ENCODE measurements at regions not wholly inside any gene's neighbourhood (a gene's known extent, or its start where the extent isn't known, plus 50 kb on each side); places are given as distances from the start of the nearest gene placed in this dataset.

DNA sequence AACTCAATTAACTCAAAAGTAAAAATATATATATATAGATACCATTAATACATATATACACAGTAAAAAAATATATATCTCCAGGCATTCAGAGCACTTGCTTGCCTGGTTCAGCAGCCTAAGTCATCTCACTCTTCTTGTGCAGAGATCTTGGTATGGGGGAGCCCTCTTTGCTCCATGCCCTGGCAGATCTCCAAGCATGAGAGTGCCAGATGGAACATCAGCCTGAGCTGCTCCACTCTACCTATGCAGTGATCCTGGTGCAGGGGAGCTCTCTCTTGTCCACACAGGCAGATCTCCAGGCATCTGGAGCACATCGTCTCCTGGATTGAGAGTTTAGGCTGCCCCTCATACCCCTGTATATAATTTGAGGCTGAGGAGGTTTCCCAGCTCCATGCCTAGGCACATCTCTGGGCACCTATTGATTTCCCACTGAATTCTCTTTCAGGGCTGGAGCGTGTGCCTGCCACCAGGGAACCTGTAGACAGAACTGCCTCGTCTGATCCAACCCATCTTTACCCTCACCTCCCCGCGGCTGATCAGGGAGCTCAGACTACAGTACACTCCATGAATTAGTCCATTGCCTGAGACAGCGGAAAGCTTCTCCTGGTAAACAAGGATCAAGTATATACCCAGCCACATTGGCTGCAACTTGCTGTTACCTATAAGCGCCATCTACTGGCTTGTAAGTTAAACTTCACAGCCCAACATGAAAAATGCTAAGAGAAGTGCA lies 342.4 kb upstream of the GRIA1 start:
- peak; percentile 44 for DNase-seq

DNA sequence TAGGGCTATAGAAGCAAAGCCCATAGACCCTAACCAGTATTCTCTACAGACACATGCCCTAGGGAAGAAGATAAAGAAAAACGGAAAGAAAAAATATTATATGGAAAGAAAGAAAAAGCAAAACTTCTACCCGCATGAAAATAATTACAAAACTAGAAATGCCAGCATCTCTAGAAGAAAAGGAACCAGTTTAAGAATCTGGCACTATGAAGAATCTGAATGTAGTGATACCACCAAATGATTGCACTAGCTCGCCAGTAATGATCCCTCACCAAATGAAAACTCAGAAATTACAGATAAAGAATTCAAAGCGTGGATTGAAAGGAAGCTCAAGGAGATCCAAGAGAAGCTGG lies 341.9 kb upstream of the GRIA1 start:
- DNase-seq = no peak

DNA sequence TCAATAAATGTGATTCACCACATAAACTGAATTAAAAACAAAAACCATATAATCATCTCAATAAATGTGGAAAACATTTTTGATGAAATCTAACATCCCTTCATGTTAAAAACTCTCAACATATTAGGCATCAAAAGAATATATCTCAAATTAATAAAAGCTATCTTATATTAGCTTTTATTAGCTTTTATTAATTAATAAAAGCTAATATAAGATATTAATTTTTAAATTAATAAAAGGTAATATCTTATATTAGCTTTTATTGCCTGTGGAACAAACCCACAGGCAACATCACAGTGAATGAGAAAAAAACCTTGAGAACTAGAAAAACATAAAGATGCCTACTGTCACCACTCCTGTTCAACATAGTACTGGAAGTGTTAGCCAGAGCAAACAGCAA lies 338.9 kb upstream of the GRIA1 start:
- no peak for DNase-seq

DNA sequence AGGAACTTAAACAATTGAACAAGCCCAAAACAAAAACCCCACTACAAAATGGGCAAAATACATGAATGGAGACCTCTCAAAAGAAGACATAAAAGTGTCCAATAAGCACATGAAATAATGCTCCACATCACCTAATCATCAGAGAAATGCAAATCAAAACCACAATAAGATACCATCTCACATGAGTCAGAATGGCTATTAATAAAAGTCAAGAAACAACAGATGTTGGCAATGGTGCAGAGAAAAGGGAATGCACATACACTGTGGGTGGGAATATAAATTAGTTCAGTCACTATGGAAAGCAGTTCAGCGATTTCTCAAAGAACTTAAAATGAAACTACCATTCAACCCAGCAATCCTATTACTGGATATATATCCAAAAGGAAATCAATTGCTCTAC lies 337.4 kb upstream of the GRIA1 start:
- DNase-seq = peak; percentile 5

DNA sequence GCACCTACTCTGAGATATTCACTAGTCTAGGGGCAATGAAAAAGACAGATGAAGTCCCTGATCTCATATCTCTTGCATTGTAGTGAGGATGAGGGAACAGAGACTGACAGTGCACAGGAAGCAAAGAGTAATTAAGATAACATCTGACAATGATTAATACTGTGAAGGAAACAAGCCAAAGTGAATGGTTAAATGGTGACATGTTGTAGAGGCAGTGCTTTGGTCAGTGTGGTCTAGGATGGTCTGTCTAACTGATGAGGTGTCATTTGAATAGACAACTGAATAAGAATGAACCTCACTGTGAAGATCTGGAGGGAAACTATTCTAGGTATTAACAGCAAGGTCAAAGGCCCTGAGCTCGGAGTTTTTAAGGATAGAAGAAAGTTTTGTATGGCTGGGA lies 333.3 kb upstream of the GRIA1 start:
- peak; percentile 49 for DNase-seq

DNA sequence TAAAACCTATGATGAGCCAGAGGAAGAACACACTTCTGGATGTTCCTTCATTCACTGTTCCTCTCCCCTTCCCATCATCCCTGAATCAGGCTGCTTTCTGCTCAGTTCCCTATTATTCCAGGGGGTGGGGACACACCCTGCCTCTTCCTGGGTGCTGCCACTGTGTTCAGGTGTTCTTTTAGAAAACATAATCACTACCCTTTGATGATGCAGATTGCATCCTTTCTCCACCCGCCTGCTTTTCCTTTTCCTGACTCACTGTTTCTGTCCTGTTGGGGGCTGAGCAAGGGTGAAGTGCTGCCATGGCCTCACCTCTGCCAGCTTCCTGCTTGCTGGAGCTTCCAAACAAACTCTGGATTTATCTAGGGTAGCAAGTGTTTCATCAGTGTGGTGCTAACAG lies 331.9 kb upstream of the GRIA1 start:
- no peak for DNase-seq

DNA sequence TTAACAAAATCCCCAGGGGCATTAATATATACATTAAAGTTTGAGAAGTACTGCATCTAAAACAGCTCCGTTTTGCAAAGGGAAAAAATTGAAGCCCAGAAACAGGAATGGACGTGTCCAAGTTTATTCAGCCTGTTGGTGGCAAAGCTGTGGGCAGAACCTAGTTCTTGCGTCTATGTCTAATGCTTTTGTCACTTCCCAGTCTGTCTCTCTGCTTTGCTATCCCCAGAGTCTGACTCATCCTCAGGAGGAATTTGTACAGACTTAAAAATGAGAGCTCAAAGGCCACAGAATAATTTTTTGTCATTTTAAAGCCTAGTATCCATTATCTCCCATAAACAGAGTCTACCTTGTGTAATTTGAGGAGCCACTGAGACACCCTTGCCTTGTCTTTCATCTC lies 330.9 kb upstream of the GRIA1 start:
- DNase-seq = peak; percentile 6

DNA sequence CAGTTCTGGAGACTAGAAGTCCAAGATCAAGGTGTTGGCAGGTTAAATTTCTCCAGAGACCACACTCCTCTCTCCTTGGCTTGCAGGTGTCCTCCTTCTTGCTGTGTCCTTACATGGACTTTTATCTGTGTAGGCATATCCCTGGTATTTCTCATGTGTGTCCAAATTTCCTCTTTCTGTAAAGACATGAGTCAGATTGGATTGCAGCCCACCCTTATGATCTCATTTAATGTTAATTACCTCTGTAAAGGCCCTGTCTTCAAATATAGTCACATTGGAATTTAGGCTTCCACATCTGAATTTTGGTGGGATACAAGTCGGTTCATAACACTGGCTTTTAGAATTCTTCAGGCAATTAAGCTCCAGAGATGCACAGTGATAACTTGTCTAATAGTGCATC lies 322.2 kb upstream of the GRIA1 start:
- no peak for DNase-seq

DNA sequence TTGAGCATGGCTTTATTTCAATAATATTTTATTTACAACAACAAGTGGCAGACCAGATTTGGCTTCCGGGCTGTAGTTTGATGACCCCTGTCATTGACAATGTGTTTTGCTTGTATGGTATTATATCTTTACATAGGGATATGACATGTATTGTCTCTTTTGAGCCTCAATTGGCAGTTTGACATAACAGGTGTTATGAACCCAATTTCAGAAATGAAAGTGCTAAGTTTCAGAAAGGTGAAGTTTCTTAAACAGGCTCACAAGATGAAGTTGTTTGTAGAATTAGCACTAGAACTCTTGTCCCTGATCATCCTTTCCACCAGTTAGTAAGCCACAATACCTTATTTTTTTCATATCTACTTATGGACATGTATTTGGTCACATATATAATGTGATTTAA lies 303.0 kb upstream of the GRIA1 start:
- DNase-seq = no peak

DNA sequence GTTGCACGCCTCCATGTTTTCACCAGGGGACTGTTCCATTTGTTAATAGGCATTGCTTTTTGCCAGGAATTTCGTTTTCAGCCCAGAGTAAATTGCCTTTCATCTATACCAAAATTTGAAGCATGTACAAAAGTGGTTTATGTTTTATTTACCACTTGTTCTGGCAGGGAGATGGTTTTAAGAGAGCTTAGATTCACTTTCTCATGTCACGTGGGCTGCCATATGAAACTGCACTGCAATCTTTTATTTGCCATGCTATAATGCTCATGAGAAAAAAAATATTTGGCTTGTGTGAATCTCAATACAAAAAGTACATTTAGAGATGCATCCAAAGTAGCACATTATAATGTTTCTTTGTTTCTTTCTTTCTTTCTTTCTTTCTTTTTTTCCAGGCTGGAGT lies 284.1 kb upstream of the GRIA1 start:
- DNase-seq = no peak

DNA sequence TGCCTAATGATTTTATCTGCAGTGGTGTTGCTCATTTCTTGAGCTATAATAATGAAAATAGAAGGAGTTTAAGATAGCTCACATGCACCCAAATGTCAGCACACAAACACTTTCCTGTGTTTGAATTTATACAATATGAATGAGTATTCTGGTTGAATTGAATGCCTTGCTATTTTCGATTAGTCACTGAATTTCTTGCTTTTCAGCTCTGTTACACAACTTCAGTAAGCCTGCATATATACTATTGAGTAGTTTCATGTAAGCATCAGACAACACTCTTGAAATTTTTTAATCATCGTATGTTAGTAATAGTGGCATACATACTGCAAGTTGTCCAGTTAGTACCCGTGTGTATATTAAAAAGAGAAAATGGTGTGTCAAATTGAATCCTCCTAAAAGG lies 281.5 kb upstream of the GRIA1 start:
- no peak for DNase-seq

DNA sequence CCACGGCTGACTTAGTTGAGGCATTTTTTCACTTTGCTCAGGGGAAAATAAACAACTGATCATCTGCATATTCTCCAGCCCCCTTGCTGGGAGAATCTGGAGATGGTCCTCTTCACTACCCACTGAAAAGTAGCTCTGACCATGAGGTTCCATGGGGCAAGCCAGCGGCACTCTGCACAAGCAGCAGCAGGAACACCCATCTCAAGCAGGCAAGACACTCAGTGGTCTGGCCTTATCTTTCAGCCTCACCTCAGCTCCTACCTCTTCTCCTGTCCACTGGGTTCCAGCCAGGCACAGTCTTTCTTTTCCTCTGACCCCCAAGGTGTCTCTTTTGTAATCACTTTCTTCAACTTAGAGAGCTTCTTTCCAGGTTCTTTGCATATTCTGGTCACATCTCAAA lies 280.8 kb upstream of the GRIA1 start:
- DNase-seq = no peak

DNA sequence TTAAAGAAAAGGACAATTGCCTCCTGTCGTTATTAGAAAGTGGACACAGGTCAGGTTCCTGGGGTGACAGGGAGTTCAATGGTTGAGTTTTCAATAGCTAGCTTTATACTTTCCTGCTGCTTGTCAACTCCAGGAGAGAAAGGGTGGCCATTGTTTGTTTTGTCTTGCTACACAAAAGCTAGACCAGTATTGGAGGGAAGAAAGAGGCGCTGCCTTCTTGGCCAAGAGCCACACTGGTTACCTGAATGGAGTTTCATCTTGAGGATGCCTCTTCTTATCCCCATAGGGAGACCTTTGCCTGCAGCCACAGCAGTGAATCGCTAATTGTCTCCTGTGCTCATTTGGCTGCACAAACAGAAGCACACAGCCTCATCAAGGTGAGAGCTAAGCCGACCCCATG lies 279.4 kb upstream of the GRIA1 start:
- DNase-seq = no peak

DNA sequence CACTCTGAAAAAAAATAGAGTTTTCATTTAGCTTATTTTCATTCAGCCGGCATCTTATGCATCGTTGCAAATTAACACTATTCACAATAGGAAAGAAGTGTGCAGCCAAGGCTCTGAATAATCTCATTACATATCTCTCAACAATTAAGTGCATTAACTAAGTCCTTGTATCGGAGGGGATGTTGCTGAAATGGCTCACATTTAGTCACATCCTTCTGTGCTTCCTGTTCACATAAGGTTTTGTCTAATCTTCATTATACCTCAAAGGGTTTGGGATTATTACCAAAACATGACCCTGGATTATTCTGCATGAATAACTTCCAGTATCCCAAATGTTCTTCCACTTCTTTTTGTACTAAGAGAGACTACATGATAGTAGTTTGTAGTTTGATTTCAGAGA lies 278.0 kb upstream of the GRIA1 start:
- no peak for DNase-seq

DNA sequence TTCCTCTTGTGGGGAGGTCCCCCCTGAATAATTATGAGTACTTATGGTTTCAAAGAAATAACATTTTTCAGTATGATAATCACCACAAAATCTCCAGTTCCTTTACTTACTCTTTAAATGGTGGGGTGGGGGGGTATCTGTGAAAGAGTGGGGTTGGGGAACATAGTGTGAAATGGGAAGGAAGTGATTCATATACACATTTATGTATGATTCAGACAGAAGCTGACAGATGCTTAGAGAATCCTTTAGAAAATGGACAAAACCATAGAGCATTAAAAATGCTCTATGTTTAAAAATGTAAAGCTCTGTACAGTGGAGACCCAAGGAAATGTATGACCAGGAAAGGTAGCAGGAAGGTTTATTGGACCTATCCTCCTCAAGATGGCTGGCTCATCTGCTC lies 267.5 kb upstream of the GRIA1 start:
- DNase-seq = no peak

DNA sequence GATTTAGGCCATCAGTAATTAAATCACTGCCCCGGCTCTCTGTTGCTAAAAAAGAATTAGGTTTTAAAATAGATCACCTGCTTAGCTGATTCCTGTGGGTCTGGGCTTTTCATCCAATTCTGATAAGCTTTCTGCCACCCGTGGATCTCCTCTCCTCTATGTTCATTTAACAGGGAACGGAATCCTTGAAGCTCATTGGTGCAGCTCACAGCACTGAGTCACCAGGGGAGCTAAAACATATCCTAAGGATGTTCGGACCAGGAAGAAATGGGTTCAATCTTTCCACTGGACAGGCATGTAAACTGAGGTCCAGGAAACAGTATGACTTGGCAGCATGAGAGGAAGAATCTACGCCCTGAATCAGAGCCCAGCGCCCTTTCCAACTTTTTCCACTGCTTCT lies 267.1 kb upstream of the GRIA1 start:
- no peak for DNase-seq

DNA sequence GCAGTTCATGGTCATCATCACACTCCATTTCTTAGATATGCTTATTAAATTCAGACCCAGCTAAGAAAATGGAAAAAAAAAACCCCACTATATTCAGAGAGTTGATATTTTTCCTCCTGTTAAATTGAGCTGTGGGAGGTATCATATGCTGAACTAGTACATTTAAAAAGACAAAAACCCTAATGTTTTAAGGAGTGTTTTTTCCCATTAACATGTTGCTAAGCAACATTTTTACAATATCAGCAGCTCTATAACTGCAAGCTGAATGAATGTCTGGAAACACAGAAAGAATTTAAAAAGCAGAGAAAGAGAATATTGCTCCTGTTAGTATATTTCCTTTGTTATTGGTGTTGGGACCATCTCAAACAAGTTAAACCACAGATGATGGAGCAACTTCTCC lies 265.8 kb upstream of the GRIA1 start:
- no peak for DNase-seq

DNA sequence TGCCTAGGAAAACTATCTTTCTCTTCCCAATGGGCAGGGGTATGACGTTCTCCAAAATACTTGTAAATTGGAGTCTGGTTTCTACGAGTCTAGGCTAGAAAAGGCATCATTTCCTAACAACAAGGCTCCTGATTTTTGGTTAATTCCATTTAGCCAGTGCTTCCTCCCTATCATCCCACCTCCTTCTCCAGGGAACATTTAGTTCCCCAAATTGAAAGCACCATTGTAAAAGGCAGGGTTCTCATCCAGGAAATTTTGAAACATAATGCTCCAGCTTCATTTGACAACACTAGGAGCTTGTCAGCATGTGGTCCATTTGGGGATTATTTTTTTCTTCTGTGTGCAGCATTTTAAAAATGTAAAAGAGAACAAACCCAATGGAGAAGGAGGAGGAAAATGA lies 256.5 kb upstream of the GRIA1 start:
- no peak for DNase-seq

DNA sequence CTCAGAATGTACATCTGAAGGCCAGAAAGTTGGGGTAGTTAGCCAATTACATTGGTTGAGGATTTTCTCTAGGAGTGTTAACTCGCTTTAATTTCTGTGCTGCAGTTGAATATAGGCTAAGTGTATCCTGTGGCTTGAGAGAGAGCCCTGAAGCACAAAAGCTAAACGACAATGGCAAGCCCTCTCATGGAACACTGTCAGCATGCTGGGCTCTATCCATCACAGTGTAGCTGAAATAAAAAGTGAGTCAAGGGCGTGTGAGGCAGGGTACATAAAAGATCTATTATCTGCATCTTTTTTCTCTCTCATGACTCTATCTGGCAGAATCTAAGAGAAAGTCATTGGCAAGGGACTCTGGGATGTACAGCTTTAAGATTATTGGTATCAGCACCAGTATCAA lies 254.2 kb upstream of the GRIA1 start:
- DNase-seq = no peak

DNA sequence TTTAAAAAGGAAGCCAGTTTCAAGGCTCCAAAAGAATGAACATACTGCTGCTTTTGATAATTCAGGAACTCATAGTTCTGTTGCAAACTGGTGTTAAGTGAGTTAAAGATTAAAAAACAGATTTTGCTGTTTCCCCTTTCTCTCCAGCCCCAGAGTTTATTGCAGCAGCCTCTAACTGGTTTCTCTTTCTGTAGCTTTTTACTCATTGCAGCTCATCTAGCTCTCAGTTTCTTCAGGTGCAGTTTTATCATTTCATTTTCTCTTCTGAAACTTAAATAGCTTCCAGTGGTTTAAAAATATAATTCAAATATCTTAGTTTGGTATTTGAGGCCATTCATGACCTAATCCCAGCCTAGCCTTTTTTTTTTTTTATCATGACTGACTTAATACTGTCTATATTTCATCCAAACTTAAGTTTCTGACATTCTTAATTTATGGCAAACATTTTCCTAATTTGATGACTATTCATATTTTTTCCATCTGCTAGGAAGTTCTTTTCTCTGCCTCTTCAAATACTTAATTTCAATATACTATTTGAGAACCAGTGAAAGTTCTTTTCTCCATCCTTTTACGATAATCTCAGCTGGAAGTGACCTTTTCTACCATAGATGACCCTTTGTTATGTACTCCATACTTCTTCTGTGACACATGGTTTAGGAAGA lies 252.7 kb upstream of the GRIA1 start:
- no peak for DNase-seq

DNA sequence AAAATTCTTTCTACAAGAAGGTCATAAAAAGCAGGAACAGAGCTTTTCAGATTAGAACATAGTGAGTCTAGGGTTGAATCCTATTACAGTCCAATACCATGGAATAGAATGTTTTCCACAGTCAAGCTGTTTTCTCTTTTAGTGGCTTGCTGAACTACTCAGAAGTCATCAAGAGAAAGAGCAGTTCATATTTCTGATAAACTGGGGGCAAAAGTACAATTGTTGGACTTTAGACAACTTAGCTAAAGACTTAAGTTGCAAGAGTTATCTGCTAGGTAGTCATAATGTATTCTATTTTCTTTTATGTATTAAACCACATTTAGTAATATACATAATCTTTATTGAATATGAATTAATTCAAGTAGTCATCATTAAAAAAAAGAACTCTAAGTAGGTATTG lies 233.1 kb upstream of the GRIA1 start:
- DNase-seq = no peak

DNA sequence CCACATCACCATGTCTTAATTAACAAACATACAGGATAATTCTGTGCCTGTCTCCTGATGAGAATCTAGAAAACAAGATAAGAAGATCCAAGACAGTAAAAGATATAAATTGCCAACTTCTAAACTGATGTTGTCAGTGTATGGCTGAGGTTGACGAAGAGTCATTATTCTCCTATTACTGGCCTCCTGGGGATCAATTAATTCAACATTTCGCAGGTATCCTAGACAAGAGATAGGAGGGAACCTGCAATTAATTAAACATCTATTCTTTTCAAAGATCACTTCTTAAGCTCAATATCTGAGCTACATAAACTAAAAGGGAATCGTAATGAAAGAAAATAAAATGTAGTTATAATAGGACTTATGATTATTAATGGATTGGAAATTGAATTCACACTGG lies 232.0 kb upstream of the GRIA1 start:
- DNase-seq = no peak

DNA sequence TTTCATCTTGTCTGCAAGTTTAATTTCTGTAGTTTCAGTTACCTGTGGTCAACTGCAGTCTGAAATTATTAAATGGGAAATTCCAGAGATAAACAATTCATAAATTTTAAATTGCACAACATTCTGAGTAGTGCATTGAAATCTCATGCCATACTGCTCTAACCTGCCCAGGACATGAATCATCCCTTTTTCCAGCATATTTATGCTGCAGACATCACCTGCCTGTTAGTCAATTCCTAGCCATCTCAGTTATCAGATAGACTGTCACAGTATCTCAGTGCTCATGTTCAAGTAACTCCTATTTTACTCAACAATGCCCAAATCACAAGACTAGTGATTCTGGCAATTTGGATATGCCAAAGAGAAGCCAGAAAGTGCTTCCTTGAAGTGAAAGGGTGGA lies 223.0 kb upstream of the GRIA1 start:
- DNase-seq = no peak

DNA sequence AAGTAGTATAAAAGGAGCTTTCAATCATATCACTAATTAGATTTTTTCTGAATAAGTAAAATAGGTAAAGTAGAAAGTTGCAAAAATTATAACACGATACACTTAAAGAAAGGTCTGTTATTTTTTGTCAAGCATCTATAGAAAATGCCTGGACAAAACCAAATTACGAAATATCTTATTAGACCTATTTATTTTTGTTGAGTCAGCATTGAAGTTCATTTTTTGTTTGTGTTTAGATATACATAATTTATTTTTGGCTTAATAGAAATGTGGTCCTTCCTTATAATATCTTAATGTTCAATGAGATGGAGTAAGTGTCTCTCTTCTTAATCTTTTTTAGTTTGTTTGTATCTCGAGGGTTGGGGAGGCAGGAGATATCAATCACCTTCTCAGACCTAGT lies 214.8 kb upstream of the GRIA1 start:
- no peak for DNase-seq

DNA sequence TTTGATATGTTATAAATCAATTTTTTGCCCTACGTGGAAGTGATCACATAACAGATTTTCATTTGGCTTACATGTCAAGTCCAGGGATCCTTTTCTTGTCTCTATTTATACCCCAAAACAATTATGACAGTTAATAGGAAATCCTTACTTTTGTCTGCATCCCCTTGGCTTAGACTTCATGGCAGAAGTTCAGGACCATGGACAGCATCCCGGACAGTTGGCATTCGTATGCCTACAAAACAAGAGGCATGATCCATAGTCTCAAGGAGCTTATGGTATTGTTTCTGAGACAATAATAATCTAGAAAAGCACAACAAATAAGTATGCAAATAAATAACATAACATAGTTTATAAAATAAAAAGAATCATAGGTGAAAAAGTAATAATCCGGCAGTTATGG lies 214.3 kb upstream of the GRIA1 start:
- peak; percentile 31 for DNase-seq
